Activated CD8-positive, alpha-beta memory T cell treated with anti-CD3 and anti-CD28 coated beads, Interleukin-2, amount 10 ng/mL, durations not matched to agents 7 days and 5 days (primary cell): ENCODE measurements at regions not wholly inside any gene's neighbourhood (a gene's known extent, or its start where the extent isn't known, plus 50 kb on each side); places are given as distances from the start of the nearest gene placed in this dataset.
"Not testable (repeated sequence)": the region's sequence is repeated elsewhere in the genome, so short reads cannot be mapped to it uniquely, and the experiment has no call there.

ENCODE experiments used
- ATAC-seq: fragments of 150-1000 bp; cut with Tn5 transposase; one replicate; pipeline ENCODE4 v1.10.0; 2021; ENCODE audit warnings: moderate library complexity
- CTCF ChIA-PET: fragments of 350-600 bp; sonication (Branson Sonifier 250); formaldehyde crosslinking; loops from one replicate; lab custom pipeline; 2021; ENCODE audit warnings: antibody characterized with exemption; lab: Charles Lee
- DNase-seq: peaks from one replicate; pipeline ENCODE4 v3.0.0-alpha.2; 2020
- H3K27ac Mint-ChIP-seq: one replicate; pipeline ENCODE4 v1.8.0; 2021; ENCODE audit warnings: mild to moderate bottlenecking, mixed read lengths
- H3K27me3 Mint-ChIP-seq: one replicate; pipeline ENCODE4 v1.8.0; 2021; ENCODE audit warnings: mixed read lengths
- H3K36me3 Mint-ChIP-seq: one replicate; pipeline ENCODE4 v1.8.0; 2021; ENCODE audit warnings: mild to moderate bottlenecking, mixed read lengths
- H3K4me1 Mint-ChIP-seq: one replicate; pipeline ENCODE4 v1.8.0; 2021; ENCODE audit warnings: mixed read lengths
- H3K4me3 Mint-ChIP-seq: one replicate; pipeline ENCODE4 v1.8.0; 2021; ENCODE audit warnings: mild to moderate bottlenecking, moderate library complexity, mixed read lengths
- H3K9me3 Mint-ChIP-seq: one replicate; pipeline ENCODE4 v1.8.0; 2022; ENCODE audit warnings: low read depth, mixed read lengths

DNA sequence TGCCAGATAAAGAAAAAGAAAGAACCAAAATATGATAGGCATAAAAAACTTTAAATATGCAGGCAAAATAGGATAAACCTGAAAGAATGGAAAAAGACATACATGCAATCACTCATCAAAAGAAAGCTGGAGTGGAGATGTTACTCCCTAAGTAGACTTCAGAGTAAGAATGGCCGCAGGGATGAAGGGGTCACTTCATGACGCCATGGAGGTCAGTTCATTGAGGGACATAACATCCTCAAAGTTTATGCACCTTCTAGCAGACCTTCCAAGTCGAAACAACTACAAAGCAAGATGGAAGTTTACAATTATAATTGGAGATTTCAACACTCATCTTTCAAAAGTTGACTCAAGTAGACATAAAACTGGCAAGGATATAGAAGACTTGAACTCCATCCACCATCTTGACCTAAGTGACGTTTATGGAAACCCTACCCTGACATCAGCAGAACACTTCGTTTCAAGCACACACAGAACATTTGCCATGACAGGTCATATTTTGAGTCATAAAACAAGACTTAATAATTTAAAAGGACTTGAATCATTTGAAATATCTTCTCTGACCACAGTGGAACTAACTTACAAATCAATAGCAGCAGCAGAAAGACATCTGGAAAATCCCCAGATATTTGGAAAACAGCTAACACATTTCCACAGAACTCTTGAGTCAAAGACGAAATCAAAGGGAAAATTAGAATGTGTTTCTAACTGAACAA lies 106.0 kb upstream of the LRPAP1 start:
- Mint-ChIP-seq H3K27me3 (no peaks in the 10 kb centered on the region), H3K4me1 (no peaks in the 10 kb centered on the region), H3K4me3 (no peak overlapping the region), H3K36me3 (no peaks in the 10 kb centered on the region), H3K9me3 (no peaks in the 10 kb centered on the region), H3K27ac (no peak overlapping the region)
- no peak for ATAC-seq
- CTCF ChIA-PET, result no interaction called here
- DNase-seq, result no peak

DNA sequence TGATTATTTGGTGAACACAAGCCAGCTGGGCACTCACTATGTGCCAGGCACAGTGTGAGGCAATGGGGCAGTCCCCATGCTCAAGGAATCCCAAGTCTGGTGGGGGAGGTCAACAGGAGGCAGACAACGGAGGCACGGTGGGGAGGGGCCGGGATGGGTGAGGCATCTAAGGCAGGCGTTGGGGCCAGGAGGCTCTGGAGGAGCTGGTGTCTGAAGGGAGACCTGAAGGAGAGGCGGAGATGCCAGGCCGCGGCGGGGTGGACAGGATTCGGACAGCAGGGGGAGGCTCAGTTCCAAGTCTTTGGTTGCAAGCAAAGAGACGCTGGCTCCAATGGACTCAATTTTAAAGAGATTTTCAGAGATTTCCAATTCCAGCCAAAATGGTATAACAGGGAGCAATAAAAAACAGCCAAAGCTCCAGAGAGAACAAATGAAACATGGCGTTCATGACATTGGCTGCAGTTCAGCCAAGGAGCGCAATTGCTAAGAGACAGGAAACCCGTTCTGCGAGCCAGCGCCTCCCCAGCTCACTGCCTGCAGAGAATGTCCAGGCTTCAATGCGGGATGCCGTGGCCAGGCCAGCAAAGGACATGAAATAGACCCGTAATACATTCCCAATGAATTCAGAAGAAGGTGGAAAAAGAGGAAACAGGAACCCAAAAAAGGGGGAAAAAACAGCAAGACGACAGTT lies 105.2 kb upstream of the LRPAP1 start:
- ATAC-seq, result no peak
- Mint-ChIP-seq H3K36me3 (no peaks in the 10 kb centered on the region), H3K4me1 (no peaks in the 10 kb centered on the region), H3K27ac (no peak overlapping the region), H3K4me3 (no peak overlapping the region), H3K9me3 (no peaks in the 10 kb centered on the region), H3K27me3 (no peaks in the 10 kb centered on the region)
- DNase-seq, result no peak
- CTCF ChIA-PET, result no interaction called here

DNA sequence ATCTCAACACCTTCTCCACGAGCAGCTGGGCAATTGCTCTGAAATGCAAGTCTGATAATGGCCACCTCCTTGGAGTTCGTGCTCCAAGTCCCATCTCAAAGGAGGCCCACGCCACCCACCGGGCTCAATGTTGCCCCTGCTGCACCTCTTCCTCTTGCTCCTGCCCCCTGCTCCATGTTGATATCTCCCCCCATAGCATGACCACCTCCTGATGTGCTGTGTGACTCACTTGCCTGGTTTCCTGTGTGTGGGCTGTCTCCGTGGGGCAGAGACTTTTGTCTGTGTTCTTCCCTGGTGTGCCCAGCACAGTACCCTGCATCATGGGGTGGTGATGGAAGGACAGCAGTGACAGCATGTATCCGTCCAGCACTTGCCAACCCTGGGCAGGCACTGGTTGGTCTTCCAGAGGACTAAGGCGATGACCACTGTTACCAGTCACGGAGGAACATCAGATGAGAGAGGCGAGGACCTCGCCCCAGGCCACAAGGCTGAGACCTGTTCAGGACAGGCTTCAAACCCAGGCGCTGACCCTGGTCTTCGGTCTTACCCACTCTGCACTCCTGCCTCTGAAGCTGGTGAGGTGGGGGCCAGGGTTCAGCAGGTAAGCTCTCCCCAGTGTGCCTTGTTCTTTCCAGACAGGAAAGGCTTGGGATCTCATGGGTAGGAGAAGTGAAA lies 104.6 kb upstream of the LRPAP1 start:
- Mint-ChIP-seq H3K9me3 (no peaks in the 10 kb centered on the region), H3K36me3 (no peaks in the 10 kb centered on the region), H3K27me3 (no peaks in the 10 kb centered on the region), H3K4me3 (no peak overlapping the region), H3K27ac (no peak overlapping the region), H3K4me1 (no peaks in the 10 kb centered on the region)
- DNase-seq, result no peak
- no peak for ATAC-seq
- CTCF ChIA-PET, result no interaction called here

- H3K9me3 Mint-ChIP-seq, DNase-seq, H3K27me3 Mint-ChIP-seq, H3K4me1 Mint-ChIP-seq, H3K36me3 Mint-ChIP-seq, CTCF ChIA-PET, ATAC-seq, H3K27ac Mint-ChIP-seq, H3K4me3 Mint-ChIP-seq: not testable (repeated sequence)
Observed at GRCh38 chr4:3636020-3636419, 103.8 kb upstream of the LRPAP1 start.

- DNase-seq (no peak), ATAC-seq (no peak)
- no peak overlapping the region for H3K27ac Mint-ChIP-seq
- H3K36me3 Mint-ChIP-seq, result no peaks in the 10 kb centered on the region
- CTCF ChIA-PET, result no interaction called here
- no peaks in the 10 kb centered on the region for H3K9me3 Mint-ChIP-seq
- no peak overlapping the region for H3K4me3 Mint-ChIP-seq
- no peaks in the 10 kb centered on the region for H3K4me1 Mint-ChIP-seq
- H3K27me3 Mint-ChIP-seq, result no peaks in the 10 kb centered on the region
Observed at GRCh38 chr4:3634894-3635820, 102.9 kb upstream of the LRPAP1 start.

DNA sequence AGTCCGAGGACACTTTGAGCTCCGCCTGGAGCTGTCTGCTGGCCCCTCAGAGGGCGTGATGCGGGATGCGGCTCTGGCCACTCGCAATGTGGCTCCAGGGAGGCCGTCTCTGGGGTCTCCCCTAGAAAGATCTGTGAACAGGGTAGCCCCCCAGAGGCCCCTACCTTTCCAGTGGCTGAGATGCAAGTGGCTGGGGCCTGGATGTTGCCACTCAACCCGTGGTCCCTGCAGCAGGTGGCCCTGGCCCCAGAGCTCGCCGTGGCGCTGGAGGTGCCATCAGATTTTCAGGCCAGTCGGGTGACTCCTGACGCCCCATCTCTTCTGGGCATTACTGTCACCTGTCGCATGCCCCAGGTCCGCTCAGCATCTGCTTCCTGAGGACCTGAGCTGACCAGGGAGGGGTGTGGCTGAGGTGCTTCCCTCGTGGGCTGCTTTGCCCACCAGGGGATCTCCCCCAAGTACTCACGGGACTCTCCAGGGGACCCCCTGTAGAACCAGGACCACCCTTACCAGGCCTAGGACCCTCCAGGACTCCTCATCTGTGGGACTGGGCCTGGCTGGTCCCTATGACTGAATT lies 102.1 kb upstream of the LRPAP1 start:
- CTCF ChIA-PET, result no interaction called here
- H3K4me3 Mint-ChIP-seq, result no peak overlapping the region
- DNase-seq, result no peak
- no peaks in the 10 kb centered on the region for H3K36me3 Mint-ChIP-seq
- H3K9me3 Mint-ChIP-seq, result no peaks in the 10 kb centered on the region
- H3K4me1 Mint-ChIP-seq, result no peaks in the 10 kb centered on the region
- no peak for ATAC-seq
- H3K27ac Mint-ChIP-seq, result no peak overlapping the region
- H3K27me3 Mint-ChIP-seq, result no peaks in the 10 kb centered on the region

- H3K4me1 Mint-ChIP-seq, CTCF ChIA-PET, DNase-seq, H3K4me3 Mint-ChIP-seq, H3K27ac Mint-ChIP-seq, H3K27me3 Mint-ChIP-seq, ATAC-seq, H3K36me3 Mint-ChIP-seq, H3K9me3 Mint-ChIP-seq: not testable (repeated sequence)
Observed at GRCh38 chr4:3633277-3633676, 101.1 kb upstream of the LRPAP1 start.

- H3K27ac Mint-ChIP-seq, CTCF ChIA-PET: not testable (repeated sequence)
Observed at GRCh38 chr4:3632794-3633193, 100.6 kb upstream of the LRPAP1 start.

DNA sequence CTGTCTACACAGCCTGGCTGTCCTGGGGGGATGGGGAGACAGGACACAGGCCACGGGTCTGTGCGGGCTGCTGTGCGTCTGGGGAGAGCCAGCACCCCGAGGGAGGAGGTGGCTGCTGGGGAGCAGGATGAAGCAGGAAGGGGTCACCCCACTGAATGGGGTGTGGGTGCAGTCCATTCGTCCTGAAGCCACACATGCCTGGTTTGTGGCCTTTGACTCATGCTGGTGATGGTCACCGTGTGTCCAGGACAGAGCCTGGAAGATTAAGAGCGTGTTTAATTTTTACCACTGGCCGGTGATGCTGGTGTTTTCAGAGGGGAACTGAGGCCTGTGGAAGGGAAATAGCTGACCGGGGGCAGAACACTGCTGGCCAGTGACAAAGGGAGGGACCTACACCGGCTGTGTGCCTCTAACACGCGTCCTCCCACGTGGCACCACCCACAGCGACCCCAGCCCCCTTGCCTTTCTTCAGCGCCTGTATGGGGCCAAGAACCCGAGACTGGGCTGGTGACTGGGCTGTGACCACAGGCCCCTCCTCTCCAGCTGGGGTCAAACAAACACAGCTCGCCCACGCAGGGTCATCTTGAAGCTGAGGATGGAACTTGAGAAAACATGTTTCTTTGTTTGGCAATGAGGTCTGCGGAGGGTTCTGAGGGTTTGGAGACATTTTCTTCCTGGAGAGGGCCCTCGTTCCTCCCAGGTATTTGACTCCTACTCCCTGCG lies 99.5 kb upstream of the LRPAP1 start:
- H3K27me3 Mint-ChIP-seq, H3K4me1 Mint-ChIP-seq, H3K27ac Mint-ChIP-seq, H3K36me3 Mint-ChIP-seq, ATAC-seq, H3K9me3 Mint-ChIP-seq, DNase-seq, H3K4me3 Mint-ChIP-seq, CTCF ChIA-PET: not testable (repeated sequence)

More at GRCh38 chr4:3632794-3633193, 100.6 kb upstream of the LRPAP1 start:
- H3K9me3 Mint-ChIP-seq, H3K4me1 Mint-ChIP-seq, ATAC-seq, H3K36me3 Mint-ChIP-seq, H3K27me3 Mint-ChIP-seq, H3K4me3 Mint-ChIP-seq, DNase-seq: not testable (repeated sequence)

DNA sequence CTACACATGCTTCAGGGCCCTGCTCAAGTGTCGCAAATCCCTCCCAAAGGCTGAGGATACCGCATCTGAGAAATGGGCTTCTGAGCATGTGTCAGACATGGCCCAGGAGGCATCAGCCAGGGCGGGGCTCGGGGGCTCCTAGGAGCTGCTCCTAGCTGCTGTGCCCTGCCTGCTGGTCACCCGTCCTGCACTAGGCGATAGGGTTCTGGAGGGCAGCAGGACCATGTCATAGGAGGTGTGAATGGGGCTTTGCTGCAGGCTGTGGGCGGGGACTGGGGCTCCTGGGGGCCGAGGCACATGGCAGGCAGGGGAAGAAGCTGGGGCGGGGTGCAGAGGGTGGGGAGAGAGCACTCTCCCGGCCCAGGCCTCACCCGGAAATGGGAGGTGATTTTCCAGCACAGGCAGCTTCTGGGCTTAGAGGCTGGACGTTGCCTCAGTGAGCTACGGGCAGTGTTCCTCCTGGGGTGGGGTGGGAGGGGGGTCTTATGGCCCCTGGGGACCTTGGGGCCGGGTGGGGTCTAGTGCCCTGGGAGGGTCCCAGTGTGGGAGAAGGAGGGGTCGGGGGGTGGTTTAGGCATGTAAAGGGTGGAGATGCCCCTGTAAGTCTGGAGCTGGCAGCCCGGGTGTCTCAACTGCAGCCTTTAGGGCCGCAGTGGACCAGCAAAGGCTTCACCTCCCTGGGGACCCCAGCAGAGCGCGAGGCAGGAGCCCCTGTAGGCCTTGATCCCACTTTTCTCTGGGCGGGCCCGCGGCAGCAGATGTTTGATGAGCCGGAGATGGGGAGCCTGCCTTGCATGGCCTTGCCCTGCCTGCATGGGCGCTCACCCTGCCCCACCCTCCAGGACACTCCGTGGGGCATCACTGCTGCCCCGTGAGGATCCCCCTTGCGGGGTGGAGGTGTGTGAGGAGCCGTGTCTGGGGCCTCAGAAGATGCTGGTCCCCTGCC lies 98.6 kb upstream of the LRPAP1 start:
- no peaks in the 10 kb centered on the region for H3K27me3 Mint-ChIP-seq
- ATAC-seq (no peak), DNase-seq (no peak)
- no peak overlapping the region for H3K27ac Mint-ChIP-seq
- no peaks in the 10 kb centered on the region for H3K4me1 Mint-ChIP-seq
- CTCF ChIA-PET, result no interaction called here
- no peak overlapping the region for H3K4me3 Mint-ChIP-seq
- no peaks in the 10 kb centered on the region for H3K36me3 Mint-ChIP-seq
- H3K9me3 Mint-ChIP-seq, result no peaks in the 10 kb centered on the region

GRCh38 chr4:3630136-3630597 lies 97.9 kb upstream of the LRPAP1 start:
- H3K9me3 Mint-ChIP-seq, result no peaks in the 10 kb centered on the region
- H3K27ac Mint-ChIP-seq, result no peak overlapping the region
- no peaks in the 10 kb centered on the region for H3K4me1 Mint-ChIP-seq
- no peak for DNase-seq
- CTCF ChIA-PET, result no interaction called here
- H3K36me3 Mint-ChIP-seq, result no peaks in the 10 kb centered on the region
- H3K27me3 Mint-ChIP-seq, result no peaks in the 10 kb centered on the region
- no peak overlapping the region for H3K4me3 Mint-ChIP-seq
- no peak for ATAC-seq

DNA sequence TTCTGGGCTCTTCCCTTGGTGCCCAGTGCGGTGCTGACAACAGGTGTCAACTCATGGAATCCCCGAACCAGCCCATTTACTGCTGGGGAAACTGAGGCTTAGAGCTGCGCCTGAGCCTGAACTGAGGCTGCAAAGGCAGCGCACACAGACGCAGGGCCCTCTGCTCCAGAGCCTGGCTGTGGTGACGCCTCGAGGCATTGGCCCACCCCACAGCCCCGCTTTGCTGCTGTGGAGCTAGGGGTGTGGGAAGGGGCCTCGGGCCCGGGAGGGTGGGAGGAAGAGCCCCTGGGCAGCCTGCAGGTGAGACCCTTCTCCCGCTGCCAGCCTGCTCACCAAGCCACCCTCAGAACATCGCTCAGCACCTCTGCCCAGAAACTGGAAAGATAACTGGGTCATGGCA lies 97.4 kb upstream of the LRPAP1 start:
- Mint-ChIP-seq H3K4me1 (no peaks in the 10 kb centered on the region), H3K36me3 (no peaks in the 10 kb centered on the region), H3K27me3 (no peaks in the 10 kb centered on the region), H3K9me3 (no peaks in the 10 kb centered on the region), H3K27ac (no peak overlapping the region), H3K4me3 (no peak overlapping the region)
- CTCF ChIA-PET, result no interaction called here
- ATAC-seq (no peak), DNase-seq (no peak)
